SW480 (cell line): ENCODE measurements at regions not wholly inside any gene's neighbourhood (a gene's known extent, or its start where the extent isn't known, plus 50 kb on each side); places are given as distances from the start of the nearest gene placed in this dataset.
A peak's percentile ranks its signal among the peaks of the same experiment; 100 is the strongest.
"Not testable (repeated sequence)": the region's sequence is repeated elsewhere in the genome, so short reads cannot be mapped to it uniquely, and the experiment has no call there.

Experiments
- DNase-seq: peaks from one replicate; pipeline ENCODE4 v3.0.0-alpha.2; 2016; ENCODE audit warnings: low spot score

DNA sequence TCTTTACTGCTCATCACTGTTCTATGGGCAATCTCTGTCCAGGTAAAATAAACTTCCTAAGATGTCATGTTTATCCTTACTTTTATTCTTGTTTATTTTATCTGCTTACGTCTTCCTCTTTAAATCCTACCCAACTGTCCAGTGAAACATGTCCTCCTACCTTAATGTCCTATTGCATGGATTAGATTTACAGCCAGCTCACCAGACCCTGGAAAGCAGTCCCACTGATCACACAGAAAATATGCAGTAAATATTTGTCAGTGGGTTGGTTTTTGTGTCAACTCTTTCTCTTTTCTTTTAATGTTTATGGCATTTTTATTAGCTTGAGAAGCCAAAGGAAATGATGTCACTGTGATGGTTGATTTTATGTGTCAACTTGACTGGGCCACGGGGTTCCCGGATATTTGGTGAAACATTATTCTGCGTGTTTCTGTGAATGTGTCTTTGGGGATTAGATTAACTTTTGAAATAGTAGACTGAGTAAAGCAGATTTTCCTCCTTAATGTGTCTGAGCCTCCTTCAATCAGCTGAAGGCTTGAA lies 258.3 kb downstream of the SRGAP2C start:
- no peak for DNase-seq

DNA sequence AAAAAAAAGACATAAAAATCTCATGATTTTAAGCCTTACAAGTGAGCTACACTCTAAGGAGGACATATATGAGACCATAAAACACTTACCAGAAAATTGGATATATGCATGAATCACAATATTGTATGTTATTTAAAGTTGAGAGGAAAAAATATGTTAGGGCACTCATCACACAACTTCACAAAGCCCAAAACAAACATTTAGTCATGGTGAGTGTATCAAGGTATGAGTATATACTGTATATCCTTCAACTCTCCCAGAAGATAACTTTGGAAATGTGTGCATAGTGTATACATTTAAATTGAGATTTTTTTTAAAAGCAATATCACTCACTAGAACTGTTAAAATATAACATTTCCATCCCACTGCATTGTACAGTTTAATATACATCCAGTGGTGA lies 259.3 kb downstream of the SRGAP2C start:
- DNase-seq: no peak

- no peak for DNase-seq
These were observed 260.9 kb downstream of the SRGAP2C start for GRCh38 chr1:121445679-121446078.

DNA sequence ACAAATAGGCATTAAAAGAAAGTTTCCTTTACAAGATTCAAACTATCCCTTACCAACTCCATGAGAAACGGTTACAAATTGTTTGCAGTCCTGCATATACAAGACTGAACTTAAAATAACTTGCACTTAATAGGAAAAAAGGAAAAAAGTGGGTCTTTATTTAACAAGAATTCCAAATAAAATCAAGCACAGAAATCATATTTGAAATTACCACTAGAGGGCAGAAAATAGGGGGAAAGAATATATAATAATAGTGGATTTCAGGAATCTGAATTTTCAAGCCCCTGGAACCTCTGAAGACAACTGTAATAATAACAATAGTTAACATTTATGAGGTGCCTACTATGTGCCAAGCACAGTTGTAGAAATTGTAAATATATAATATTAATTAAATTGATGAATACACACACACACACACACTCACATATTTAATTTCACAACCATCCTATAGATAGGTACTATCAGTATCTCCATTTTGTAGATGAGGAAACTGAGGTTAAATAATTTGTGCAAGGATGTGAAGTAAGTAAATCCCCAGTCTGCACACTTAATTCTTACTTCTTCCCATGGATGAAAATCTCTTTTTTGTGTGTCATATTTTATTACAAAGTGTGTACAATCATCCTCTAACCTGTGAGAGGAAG lies 262.6 kb downstream of the SRGAP2C start:
- DNase-seq: not testable (repeated sequence)

DNA sequence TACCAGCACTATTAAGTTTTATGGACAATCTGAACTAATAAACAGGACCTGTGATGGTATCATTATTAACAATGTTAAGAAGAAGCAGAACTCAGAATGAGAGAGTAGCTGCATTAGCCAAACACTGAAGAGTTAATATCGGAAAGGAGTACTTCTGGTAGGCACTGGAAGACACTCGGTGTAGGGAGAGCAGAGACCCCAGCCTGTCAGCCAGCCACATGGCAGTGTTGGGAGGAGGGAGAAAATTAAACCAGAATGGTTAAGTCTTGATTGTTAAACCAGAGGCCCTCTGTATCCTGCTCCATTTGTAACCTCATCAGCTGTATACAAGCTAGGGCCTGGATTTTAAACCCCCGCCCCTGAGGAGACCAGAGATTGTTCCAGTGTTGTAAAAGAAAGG lies 263.3 kb downstream of the SRGAP2C start:
- not testable (repeated sequence) for DNase-seq

DNA sequence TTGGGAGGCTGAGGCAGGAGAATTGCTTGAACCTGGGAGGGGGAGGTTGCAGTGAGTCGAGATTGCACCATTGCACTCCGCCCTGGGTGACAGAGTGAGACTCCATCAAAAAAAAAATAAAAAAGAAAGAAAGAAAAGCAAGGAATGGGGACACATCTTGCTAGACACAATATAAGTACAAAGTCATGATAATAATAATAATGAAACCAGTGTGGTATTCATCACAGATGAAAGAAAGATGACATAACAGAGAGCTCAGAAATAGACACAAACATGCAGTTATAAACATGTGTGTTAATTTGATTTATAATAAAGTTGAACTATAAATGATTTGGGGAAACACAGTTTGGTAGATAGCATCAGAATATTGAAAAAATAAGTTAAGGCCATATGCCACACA lies 264.1 kb downstream of the SRGAP2C start:
- no peak for DNase-seq

GRCh38 chr1:121452484-121452883 lies 267.7 kb downstream of the SRGAP2C start:
- DNase-seq: no peak

DNA sequence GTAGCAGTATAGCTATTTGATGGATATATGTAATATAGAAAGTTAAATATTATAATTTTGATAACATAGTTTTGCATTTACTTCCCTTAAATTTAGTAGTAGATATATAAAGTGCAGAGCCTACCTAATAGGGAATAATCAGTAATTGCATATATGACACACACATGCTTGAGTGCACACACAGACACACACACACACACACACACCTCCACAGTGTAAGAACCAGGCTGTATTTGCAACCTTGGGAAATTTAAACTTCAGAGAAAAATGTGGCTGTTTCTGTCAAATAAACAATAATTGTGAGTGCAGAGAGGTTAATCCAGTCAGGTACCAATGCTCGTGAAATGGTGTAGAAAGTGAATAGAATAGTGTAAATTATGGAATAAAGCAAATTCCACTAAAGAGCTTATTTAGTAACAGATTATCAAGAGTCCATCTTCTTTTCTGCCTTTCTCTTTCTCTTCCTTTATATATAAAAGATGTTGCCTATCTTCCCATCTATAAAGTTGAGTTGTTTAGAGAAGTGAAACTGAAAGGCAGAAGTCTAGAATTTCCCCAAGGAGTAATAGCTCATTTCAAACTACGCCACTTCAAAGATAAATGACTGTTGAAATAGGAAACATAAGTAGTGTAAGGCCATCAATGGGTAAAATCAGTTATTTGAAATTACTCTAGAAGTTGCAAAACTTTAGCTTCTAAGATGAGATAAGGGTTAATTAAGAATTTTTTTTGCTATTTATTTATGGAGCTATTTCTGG lies 273.7 kb downstream of the SRGAP2C start:
- DNase-seq: no peak

DNA sequence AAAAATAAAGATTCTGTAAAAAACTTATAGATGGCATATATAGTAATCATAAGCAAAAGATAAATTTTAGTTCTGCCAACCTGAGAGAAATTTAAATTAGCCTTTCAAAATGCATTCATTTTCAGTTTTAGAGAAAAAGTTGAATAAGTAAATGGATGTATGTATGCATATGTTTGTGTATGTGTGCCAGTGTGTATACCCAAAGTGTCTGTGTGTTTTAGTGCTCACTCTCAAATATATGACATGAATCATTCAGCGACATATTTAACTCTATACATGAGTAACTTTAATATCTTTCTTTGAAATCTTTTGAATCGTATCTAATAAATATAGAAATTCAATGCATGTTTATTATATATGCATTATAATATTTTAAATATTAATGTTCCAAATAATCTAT lies 274.5 kb downstream of the SRGAP2C start:
- DNase-seq: no peak

DNA sequence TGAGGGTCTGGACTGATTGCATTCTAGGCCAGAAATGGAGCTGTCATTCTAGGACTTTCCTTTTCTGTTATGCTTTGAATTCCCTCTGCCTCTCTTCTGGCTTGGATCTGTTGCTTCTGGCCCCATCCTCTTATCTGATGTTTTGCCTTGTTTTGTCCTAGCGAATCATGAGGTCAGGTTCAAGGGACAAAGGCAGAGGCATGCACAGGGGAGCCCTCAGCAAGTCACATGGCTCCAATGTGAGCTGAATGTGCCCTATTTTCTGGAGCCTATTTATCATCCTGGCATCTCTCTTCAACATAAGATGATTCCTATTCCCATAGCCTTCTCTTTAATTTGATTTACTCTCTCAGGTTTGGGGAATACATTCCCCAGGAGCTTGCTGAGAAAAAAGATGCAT lies 284.6 kb downstream of the SRGAP2C start:
- DNase-seq: not testable (repeated sequence)

- not testable (repeated sequence) for DNase-seq
These were observed 285.6 kb downstream of the SRGAP2C start for GRCh38 chr1:121470401-121470800.

GRCh38 chr1:121471523-121471922 lies 286.7 kb downstream of the SRGAP2C start:
- DNase-seq: no peak

GRCh38 chr1:121472017-121472416 lies 287.2 kb downstream of the SRGAP2C start:
- DNase-seq: no peak

GRCh38 chr1:121483234-121483633 lies 298.5 kb downstream of the SRGAP2C start:
- DNase-seq: no peak

- peak; percentile 6 for DNase-seq
These were observed 299.2 kb downstream of the SRGAP2C start for GRCh38 chr1:121483961-121484424.

GRCh38 chr1:121494796-121495195 lies 310.0 kb downstream of the SRGAP2C start:
- DNase-seq: not testable (repeated sequence)

- DNase-seq: peak; percentile 50
These were observed 326.7 kb downstream of the SRGAP2C start for GRCh38 chr1:121511455-121511854.

GRCh38 chr1:121511876-121512275 lies 327.1 kb downstream of the SRGAP2C start:
- not testable (repeated sequence) for DNase-seq

- DNase-seq: no peak
These were observed 330.5 kb downstream of the SRGAP2C start for GRCh38 chr1:121515235-121515634.

DNA sequence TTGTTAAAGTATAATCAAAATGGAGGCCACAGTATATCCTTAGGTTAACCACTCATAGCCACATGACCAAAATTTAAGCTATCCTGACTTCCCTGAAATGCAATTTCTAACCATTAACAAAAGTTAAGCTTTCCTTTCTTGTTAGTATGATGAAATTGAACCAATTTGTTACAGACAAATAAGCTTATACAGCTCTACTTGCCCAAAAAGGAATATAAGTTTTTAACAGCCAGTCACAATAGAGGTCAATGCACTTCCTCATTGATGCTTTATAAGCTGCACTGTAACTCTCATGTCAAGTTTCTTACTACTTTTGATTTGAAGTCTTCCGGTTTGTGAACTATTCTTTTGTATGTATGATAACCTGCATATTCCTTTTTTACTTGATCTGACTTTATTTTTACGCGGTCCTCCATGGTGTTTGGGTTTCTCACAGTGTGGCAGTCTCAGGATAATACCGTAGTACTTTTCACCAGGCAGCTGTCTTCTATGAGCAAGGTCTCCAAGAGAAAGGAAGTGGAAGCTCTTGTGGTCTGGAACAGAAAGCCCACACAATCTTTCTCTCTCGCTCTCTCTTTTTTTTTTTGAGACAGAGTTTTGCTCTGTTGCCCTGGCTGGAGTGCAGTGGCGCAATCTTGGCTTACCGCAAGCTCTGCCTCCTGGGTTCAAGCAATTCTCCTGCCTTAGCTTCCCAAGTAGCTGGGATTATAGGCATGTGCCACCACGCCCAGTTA lies 331.6 kb downstream of the SRGAP2C start:
- no peak for DNase-seq

DNA sequence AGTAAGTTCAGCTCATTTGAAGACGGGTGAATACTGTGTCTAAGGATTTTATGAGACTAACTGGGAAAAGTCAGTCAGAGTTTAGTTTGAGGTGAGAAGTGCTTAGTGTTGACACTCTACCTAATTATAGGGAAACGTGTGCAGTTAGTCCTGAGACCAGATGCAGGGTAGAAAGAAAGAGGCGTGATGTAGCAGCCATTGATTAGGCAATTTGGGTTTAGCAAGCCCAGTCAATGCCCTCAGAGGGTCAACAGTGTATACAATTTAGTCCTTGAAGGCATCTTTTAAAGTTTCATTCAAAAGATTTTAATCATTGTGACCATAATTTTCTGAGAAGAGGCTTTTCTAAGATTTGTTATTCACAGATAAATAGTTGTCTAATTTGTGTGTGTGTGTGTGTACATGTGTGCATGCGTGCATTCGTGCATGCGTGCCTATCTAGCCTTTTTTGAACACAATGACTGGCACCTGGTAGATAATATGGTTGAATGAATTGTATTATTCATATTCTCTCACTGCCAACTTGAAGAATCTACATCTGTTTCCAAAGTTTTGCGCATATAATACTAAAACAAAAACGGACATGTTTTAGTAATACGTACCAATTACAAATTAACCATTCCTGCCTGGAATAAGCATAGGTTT lies 332.9 kb downstream of the SRGAP2C start:
- no peak for DNase-seq

DNA sequence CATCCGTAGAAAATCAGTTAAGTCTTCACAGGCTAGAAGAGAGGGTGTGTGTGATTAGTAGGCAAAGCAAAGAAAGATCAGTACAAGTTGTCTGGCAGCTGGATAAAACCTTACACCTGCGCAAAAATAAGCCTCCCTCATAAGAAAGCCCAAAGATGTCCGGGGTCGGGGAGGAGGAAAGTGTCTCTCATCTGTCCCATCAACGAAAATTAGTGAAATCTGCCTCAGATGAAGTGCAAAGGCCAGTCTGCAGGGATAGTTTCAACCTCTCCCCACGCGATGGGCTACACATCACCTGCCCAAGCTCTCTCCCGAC lies 333.9 kb downstream of the SRGAP2C start:
- no peak for DNase-seq
